ENCODE measurements at regions not wholly inside any gene's neighbourhood (a gene's known extent, or its start where the extent isn't known, plus 50 kb on each side); places are given as distances from the start of the nearest gene placed in this dataset.
A peak's percentile ranks its signal among the peaks of the same experiment; 100 is the strongest.

GRCh38 chr21:28437061-28437460, 555.6 kb downstream of the LTN1 start:
- no peak for DNase-seq (ENCODE audit: low spot score)
- no peak for ATAC-seq

DNA sequence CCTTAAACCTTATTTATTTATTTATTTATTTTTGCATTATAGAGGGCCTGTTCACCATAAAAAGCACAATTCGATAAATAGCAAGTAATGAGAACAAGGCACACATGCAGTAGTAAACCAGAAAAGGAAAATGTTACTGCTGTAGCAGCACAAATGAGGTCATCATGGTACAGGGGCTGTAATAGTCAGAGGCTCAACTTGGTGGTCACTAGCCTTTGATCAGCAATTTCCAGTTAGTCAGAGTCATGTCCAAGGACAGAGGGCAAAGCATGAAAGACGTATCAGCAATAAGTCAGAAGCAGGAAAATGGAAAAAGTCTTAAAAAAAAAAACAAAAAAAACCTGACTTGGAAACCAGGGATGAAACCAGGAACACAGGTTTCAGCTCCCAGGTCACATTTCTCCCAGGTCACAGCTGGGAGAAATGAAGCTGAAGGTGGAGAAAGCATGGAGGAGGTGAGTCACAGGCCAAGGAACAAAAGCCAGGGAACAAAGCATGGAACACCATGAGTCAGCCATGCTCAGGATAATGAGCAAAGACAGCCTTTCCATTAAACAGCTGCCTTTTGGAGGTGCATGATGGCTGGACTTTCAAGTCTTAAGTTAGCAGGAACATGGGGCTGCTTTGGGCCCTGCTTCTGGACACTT, 556.3 kb downstream of the LTN1 start:
- ATAC-seq, result no peak
- no peak for DNase-seq (ENCODE audit: low spot score)

- ATAC-seq (no peak), DNase-seq (ENCODE audit: low spot score) (no peak)
Observed at GRCh38 chr21:28431527-28432200, 561.0 kb downstream of the LTN1 start.

GRCh38 chr21:28431022-28431421, 561.7 kb downstream of the LTN1 start:
- DNase-seq (ENCODE audit: low spot score) (no peak), ATAC-seq (no peak)

- DNase-seq (ENCODE audit: low spot score) (no peak), ATAC-seq (no peak)
Observed at GRCh38 chr21:28429161-28429560, 563.5 kb downstream of the LTN1 start.

GRCh38 chr21:28427394-28428022, 565.2 kb downstream of the LTN1 start:
- ATAC-seq (no peak), DNase-seq (ENCODE audit: low spot score) (no peak)

DNA sequence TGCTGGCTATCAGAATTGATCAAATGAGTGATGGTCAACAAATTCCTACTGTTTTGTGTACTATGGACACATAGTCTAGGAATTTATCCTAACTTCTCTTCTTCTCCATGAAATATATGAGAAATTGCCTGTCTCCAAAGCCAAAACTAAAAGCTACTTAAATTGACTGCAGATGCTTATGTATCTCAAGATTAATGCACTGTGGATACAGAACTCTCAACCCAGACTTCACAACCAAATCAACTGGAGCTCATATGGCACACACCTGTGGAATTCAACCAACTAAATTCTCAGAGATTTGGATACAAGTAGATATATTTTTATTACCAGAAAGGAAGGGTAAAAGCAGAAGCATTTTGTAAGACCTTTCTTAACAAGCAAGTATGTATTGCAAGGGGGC, 566.1 kb downstream of the LTN1 start:
- DNase-seq (ENCODE audit: low spot score) (no peak), ATAC-seq (no peak)

- no peak for ATAC-seq
- no peak for DNase-seq (ENCODE audit: low spot score)
Observed at GRCh38 chr21:28423521-28424190, 569.0 kb downstream of the LTN1 start.

DNA sequence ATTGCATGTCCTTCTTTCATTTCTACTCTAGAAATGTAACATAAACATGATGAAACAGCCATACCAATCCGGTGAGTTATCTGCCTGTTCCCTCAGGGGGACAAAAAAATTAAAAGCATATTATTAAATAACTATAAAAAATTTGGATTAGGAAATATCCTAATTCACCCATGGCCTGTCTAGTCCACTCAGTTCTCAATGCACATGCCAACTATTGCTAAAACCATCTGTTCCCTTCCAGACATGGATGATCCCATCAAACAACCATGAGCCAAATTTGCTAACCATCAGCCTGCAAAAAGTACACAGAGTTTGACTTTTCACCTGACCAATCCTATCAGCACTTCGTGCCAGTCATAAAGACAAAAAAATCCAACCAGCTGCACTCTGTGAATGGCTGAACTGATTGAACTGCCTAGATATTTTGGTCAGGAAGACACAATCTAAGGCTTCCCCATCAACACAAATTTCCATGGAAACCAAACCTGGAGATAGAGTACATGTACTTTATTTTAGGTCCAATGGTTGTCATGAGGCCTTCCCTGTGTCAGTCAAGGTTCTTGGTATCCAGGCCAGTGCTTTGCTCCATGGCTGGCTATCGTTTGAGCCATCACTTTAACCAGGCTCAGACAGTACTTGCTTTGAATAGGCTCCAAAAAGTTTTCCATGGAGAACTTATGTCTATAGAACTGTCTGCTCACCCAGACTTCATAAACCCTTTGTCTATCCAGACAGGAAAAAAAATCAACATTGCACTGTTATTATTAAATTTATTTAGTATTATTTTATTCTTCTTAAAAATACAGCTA, 570.8 kb downstream of the LTN1 start:
- ATAC-seq, result peak; percentile 38

GRCh38 chr21:28419811-28420210, 572.9 kb downstream of the LTN1 start:
- no peak for ATAC-seq
- no peak for DNase-seq (ENCODE audit: low spot score)

More for the DNA sequence above, 570.8 kb downstream of the LTN1 start:
- no peak for DNase-seq (ENCODE audit: low spot score)

- DNase-seq (ENCODE audit: low spot score) (no peak), ATAC-seq (no peak)
Observed at GRCh38 chr21:28418726-28419514, 573.8 kb downstream of the LTN1 start.

GRCh38 chr21:28410256-28410655, 582.4 kb downstream of the LTN1 start:
- ATAC-seq (no peak), DNase-seq (ENCODE audit: low spot score) (no peak)

DNA sequence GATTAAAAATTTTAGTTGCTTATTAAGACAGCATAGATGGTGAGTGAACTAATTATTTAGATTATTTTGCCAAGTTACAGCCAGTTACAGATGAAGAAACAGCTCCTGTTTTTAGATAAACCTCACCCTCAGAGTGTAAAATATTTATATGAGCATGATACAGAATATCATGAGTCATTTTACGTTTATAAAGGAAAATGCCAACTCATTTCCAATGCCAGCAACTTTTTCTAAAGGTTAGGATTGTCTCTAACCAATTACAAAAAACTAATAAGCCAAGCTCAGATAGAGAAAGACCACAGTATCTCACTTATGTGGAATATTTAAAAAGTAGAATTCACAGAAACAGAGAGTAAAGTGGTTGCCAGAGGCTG, 590.1 kb downstream of the LTN1 start:
- DNase-seq (ENCODE audit: low spot score) (no peak), ATAC-seq (no peak)

GRCh38 chr21:28397040-28397439, 595.6 kb downstream of the LTN1 start:
- DNase-seq (ENCODE audit: low spot score) (no peak), ATAC-seq (peak; percentile 40)

- DNase-seq (ENCODE audit: low spot score) (no peak), ATAC-seq (no peak)
Observed at GRCh38 chr21:28396421-28396820, 596.3 kb downstream of the LTN1 start.

GRCh38 chr21:28393279-28393678, 599.4 kb downstream of the LTN1 start:
- no peak for ATAC-seq
- DNase-seq (ENCODE audit: low spot score), result no peak

DNA sequence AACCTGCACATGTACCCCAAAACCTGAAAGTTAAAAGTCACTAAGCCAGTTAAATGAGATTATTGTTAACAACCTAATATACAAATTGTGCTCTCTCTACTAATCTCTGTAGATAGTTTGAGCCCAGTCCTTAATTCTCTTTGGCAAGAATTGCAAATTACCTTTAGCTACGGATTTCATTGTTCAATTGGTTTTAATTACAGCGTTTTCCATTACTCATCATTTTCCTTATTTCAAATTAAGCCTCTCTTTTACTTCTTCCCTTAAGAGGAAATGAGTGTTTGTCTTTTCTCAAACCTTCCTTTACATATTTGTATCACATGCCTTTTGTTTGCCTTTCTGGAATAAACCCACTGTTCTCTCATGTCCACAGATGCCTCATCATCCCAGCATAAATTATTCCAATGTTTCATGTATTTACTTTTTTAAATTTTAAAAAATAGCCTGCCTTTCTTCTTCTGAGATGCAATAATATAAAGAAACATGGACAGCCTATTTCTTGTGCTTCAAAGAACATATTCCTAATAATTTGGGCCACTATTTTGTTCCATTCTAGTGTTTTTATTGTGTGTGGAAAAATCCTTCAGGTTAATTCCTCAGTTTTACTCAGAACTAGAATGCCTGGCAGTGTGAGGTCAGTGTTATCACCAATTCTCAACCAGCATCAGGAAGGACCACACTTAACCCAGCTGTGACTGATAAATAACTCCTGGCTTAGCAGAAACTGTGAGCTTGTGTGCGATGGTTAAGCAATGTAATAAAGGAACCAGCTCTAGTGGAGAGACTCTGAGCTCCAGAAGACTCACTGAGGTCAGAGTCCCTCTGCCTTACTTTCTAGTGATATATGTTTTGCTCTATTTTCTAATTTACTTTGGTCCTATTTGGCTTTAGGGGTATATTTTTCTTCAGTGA, 600.5 kb downstream of the LTN1 start:
- DNase-seq (ENCODE audit: low spot score) (no peak), ATAC-seq (no peak)

GRCh38 chr21:28387220-28387619, 605.5 kb downstream of the LTN1 start:
- no peak for ATAC-seq
- DNase-seq (ENCODE audit: low spot score), result no peak

- DNase-seq (ENCODE audit: low spot score) (no peak), ATAC-seq (peak; percentile 48)
Observed at GRCh38 chr21:28385845-28386244, 606.8 kb downstream of the LTN1 start.
